Ovary (tissue), 3 donors: ENCODE measurements at regions not wholly inside any gene's neighbourhood (a gene's known extent, or its start where the extent isn't known, plus 50 kb on each side); places are given as distances from the start of the nearest gene placed in this dataset.

ENCODE experiments used
- POLR2A ChIP-seq: fragments of 450-650 bp; IDR thresholded peaks from one replicate; pipeline ENCODE4 v1.6.1; 2017; ENCODE audit warnings: antibody characterized with exemption, mild to moderate bottlenecking, moderate library complexity
- TF ChIP-seq, protein P1 (sequence below), 3 donors: fragments of 450-650 bp in 2 of 3; fragments of 200-600 bp in 1 of 3; IDR thresholded peaks; one replicate each; pipeline versions ENCODE4 v1.5.1 to v1.8.0; 2016 to 2022; ENCODE audit warnings: antibody characterized with exemption in 3 of 3, mild to moderate bottlenecking in 1 of 3
- donor health status: DM: no; HTN: no; CAD: no.

DNA sequence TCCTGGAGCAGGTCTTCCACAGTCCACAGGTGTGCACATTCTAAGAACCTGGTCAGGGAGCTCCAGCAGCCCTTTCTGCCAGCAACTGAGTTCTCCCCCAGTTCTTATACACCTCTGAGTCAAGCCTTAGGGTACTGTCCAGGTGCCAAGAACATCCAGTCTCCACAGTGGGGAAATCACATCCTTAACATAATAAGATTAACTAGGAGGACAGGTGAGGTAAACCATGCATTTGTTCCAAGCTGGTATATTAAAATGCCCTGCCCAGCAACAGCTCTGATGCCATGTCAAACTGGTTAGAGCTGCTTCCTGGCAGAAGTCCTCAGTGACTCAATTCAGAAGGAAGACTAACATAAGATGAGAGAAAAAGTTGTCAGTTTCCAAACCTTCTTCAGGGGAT lies 303.9 kb upstream of the SGK1 start:
- TF ChIP-seq, protein P1, sequence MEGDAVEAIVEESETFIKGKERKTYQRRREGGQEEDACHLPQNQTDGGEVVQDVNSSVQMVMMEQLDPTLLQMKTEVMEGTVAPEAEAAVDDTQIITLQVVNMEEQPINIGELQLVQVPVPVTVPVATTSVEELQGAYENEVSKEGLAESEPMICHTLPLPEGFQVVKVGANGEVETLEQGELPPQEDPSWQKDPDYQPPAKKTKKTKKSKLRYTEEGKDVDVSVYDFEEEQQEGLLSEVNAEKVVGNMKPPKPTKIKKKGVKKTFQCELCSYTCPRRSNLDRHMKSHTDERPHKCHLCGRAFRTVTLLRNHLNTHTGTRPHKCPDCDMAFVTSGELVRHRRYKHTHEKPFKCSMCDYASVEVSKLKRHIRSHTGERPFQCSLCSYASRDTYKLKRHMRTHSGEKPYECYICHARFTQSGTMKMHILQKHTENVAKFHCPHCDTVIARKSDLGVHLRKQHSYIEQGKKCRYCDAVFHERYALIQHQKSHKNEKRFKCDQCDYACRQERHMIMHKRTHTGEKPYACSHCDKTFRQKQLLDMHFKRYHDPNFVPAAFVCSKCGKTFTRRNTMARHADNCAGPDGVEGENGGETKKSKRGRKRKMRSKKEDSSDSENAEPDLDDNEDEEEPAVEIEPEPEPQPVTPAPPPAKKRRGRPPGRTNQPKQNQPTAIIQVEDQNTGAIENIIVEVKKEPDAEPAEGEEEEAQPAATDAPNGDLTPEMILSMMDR (IDR thresholded peaks at IDR 0.05), result no peak
- TF ChIP-seq POLR2A, result no peak
